Loucy (cell line): ENCODE measurements at regions not wholly inside any gene's neighbourhood (a gene's known extent, or its start where the extent isn't known, plus 50 kb on each side); places are given as distances from the start of the nearest gene placed in this dataset.

Experiments used
- EZH2phosphoT487 ChIP-seq: fragments of 200-600 bp; IDR thresholded peaks from 2 replicates; pipeline ENCODE4 v1.6.1; 2018; ENCODE audit warnings: antibody characterized with exemption, mild to moderate bottlenecking, moderate library complexity, borderline replicate concordance
- TF ChIP-seq, protein P1 (sequence below): fragments of 200-600 bp; sonication (generic); conservative IDR thresholded peaks from 2 replicates; pipeline ENCODE4 v1.5.1; 2014; ENCODE audit warnings: mild to moderate bottlenecking, antibody characterized with exemption, low read length

DNA sequence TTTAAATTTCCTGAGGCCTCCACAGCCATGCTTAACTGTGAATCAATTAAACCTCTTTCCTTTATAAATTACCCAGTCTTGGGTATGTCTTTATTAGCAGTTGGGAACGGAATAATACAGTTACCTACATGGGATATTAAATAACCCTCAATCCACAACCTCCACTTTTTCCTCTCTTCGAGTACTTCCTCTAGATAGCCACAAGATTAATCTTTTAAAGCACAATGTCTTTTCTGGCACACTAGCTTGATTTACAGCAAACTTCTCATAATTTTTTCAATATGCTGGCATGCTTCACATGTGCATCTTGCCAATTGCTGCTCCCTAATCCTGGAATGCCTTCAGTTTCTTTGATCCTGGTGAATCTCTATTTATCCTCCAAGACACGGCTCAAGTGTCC is 92.2 kb downstream of the P2RY1 start:
- TF ChIP-seq, protein P1, sequence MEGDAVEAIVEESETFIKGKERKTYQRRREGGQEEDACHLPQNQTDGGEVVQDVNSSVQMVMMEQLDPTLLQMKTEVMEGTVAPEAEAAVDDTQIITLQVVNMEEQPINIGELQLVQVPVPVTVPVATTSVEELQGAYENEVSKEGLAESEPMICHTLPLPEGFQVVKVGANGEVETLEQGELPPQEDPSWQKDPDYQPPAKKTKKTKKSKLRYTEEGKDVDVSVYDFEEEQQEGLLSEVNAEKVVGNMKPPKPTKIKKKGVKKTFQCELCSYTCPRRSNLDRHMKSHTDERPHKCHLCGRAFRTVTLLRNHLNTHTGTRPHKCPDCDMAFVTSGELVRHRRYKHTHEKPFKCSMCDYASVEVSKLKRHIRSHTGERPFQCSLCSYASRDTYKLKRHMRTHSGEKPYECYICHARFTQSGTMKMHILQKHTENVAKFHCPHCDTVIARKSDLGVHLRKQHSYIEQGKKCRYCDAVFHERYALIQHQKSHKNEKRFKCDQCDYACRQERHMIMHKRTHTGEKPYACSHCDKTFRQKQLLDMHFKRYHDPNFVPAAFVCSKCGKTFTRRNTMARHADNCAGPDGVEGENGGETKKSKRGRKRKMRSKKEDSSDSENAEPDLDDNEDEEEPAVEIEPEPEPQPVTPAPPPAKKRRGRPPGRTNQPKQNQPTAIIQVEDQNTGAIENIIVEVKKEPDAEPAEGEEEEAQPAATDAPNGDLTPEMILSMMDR = no peak
- no peak for TF ChIP-seq EZH2phosphoT487
